Stimulated activated CD8-positive, alpha-beta memory T cell treated with anti-CD3 and anti-CD28 coated beads, Interleukin-15, amount 100 ng/mL, for 24 hours (primary cell): ENCODE measurements at regions not wholly inside any gene's neighbourhood (a gene's known extent, or its start where the extent isn't known, plus 50 kb on each side); places are given as distances from the start of the nearest gene placed in this dataset.

ENCODE experiments used
- DNase-seq: peaks from one replicate; pipeline ENCODE4 v3.0.0-alpha.2; 2020; ENCODE audit warnings: low read depth

DNA sequence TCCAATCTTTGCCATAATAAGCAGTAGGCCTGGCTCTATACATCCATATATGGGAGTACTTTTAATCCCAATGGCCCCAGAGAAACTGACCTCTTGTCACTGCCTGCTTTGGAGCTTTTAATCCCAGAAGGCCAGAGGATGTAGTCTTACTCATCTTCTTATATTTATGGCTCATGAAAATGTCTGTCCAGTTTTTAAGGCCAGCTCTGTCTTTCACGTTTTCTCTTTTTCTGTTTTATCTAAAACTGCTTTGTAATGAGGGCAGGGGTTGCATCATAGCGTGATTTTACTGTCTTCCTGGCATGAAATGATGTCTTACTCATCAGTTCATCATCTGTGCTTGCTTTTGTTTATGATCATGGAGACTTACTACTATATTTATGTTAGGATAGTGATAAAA is 1094.9 kb downstream of the MAT2B start:
- DNase-seq: no peak

DNA sequence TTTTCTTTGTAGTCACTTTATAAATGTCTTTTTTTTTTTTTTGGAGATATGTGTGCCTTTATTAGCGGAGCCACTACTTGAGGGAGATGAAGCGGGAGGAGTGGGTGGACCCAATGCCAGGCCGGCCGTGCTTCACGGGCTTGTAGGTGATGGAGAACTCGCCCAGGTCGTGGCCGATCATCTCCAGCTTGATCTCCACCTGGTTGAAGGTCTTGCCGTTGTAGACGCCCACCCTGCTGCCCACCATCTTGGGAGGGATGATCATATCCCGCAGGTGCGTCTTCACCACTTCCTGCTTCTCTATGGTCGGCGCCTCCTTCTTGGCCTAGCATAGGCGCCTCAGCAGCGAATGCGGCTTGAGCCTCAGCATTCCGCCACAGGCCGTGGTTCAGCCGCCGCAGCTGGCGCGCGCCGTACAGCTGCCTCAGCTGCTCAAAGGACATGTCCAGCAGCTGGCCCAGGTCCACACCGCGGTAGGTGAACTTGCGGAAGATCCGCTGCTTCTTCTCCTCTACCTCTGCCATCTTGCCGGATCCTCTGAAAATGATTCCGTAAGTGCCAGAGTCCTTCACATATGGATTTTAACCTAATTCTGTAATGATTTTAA is 1095.6 kb downstream of the MAT2B start:
- no peak for DNase-seq

DNA sequence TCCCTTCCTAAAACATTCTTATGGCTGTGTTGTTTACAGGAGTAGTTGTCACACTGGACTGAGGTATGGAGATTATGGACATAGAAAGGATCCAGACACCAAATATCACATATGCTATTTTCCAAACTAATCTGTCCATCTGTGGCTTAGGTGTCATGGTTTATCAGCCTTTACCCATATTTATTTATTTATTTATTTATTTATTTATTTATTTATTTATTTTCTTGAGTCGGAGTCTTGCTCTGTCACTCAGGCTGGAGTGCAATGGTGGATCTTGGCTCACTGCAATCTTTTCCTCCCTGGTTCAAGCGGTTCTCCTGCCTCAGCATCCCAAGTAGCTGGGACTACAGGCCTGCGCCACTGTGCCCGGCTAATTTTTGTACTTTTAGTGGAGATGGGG is 1103.1 kb downstream of the MAT2B start:
- DNase-seq: no peak

DNA sequence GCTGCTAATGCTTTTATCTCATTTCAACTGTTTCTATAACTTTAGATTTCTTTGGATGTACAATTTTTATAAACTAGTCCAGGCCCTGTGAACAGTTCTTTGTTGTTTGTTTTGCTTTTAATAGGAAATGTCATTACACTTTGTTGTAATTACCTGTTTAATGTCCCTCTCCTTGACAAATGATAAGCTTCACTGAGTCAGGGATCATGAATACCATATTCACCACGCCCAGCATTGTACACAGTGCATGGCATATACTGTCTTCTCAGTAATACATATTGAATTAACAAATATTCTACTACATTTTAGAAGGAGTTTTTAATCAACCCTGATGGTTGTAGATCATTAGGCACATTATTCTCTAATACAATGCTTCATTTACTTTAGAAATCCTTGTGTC is 1105.0 kb downstream of the MAT2B start:
- DNase-seq: no peak

DNA sequence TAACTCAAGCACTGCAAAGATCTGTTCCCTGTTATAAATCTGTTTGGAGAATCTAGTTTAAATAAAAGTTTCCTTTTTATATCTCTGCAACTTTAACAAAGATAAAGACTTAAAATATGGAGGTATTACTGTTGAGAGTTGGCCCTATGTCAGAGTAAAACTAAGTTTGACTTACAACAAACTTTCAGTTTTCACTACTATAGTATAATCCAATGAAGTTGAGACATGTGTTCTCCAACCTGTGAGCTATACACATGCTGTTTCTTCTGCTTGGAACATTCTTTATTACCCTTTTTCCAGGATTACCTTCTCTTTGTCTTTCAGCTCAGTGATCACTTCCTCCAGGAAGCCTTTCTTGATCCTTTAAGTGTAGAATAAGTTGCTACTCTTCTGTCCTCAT is 1109.3 kb downstream of the MAT2B start:
- no peak for DNase-seq

DNA sequence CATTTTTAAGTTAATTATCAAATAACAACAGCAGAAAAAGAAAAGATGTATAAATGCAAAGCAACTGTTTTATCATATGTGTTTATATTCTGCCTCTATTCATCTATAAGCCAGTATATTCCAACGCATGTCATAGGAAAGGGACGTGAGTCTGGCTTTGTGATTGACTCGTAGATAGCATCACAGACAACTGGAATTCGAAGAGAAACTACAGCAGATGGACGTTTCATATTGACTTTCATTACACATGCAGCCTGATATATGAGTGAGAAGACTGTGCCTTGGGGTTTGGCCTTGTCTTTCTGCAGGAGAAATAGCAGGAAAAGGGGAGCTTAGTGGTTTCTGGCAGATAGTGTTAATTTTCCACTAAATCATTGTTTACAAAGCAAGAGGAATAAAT is 1111.9 kb downstream of the MAT2B start:
- DNase-seq: no peak

DNA sequence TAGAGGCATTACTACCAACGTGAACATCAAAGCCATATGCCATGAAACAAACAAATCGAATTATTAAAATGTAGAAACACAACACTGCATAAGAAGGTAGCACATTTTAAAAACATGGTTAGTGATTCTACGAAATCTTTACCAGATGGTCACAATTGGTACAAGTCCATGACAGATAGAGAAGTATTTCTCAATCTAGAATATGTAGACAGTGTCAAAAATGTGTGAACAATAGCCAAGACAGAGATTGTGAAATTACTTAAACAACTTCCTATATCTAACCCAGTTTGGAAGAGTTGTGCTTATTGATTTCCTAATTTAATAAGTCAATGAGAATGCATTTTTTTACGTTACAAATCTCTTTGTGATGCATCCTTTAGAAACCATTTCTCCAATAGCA is 1121.6 kb downstream of the MAT2B start:
- no peak for DNase-seq

DNA sequence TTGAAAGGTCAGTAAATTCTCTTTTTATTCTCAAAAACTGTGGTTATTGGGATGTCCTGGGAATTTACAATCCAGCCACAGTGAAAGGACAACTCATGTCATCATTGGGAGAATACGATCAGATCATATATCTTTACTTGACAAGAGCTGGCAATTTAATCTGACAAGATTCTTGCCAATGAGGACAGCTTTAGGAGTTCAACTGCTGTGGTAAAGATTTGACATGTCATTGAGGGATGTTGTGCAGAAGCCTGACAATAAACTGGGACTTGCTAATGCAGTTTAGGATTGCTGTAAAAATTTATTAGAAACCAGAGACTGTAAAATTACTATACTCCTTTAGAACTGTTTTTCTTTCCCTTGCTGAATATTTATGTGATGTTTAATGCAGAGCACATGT is 1131.0 kb downstream of the MAT2B start:
- no peak for DNase-seq

DNA sequence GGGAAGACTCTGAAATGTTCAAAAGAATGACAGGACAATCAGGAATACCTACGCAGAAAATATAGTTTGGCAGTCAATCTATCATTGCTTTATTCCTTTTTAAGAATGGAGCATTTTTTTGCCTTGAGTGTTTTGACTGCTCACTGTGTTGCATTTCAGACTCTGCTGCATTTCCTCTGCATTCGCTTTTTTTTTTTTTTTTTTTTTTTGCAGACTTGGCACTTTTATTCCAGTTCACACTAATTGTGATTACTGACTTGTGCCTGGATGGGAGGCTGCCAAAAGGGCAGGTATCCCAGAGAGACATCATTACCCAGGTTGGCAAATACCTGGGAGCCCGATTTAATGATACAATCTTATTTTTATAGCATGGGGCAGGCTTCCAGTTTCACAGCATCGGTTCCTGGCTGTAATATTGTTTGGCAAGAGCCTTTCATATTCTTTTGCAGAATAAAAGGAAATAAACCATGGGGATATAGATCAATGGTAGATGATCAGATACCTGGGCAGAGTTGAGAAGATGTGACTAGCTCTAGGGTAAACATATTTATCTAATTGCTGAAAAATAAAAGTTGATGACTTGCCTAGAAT is 1132.6 kb downstream of the MAT2B start:
- no peak for DNase-seq

DNA sequence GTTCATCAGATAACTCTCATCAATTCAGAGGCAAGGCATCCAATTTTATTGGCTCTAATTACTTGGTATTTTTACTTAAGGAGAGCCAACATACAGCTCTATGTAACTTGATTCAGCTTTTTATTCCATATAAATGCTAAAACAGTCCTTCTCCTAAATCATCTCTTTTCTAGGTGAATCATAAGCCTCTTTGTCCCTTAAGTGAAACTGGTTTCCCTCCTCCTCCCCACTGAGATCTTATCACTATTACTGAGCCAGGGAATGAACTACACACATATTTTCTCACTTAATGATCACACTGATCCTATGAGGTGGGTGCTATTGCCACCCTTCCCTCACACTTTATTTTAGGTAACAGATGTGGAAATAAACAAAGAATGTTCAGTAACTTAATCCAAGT is 1143.8 kb downstream of the MAT2B start:
- no peak for DNase-seq

DNA sequence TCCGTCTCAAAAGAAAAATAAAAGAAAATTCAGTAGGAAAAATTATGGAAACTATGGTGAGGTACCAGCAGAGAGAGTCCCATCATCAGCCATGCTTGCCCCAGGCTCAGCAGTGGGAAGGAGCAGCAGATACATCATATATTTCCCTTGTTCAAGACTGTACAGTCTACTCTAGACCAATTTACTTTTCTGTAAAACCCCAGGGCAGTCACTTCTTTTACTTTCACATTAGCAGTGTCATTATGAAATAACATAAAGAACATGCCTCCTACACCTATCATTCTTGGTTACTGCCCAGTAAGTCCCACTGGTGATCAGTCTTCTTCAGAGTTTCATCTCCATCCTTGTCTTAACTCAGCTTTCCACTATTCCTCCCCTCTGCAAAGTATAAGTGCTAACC is 1145.0 kb downstream of the MAT2B start:
- DNase-seq: no peak

DNA sequence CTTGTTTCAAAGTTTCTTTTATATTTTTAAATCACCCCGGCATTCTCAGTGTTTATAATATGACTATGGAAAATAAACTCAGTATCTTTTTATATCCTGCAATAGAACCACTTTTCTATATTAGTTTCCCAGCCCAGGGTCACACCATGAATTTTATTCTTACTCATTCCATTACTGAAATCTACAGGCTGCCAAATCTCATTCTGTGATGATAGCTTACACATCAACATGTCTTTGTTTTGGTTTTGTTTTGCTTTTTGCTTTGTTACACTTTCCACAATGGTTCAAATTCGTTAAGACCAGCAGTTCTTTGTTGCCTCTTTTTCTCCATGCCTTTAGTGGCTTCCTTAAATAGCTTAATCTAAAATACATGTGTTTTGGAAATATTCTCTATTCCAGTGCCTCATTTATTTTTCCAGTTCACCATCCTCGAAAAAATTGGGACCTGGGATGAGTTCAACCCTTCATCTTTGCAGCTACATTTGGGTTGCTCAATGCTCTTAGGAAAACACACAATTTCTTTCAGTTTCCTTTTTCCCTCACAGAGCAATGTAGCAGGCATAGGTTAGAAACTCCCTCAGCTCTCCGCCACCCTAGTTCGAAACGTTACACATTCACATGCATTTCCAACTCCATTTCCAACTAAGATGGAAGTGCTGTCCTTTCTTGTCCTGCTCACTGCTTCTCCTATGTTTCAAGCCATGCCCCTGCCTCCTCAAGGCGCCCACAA is 1146.3 kb downstream of the MAT2B start:
- DNase-seq: no peak

DNA sequence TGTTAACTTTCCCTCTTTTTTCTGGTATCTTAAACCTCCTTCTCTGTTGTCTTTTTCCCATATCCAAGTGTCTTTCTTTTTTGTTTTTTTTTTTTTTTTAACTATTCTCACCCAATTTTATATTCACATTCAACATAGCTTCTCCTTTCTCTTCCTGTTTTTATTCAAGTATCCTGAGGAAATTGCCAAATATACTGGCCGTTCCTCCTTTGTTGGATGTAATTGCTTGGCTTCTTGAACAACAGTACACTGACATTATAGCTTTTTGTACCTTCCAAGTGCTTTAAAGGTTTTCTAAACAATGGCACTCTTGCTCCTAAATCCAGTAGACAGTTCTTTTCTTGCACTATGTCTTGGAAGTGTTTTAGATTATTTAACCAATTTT is 1146.8 kb downstream of the MAT2B start:
- DNase-seq: no peak

DNA sequence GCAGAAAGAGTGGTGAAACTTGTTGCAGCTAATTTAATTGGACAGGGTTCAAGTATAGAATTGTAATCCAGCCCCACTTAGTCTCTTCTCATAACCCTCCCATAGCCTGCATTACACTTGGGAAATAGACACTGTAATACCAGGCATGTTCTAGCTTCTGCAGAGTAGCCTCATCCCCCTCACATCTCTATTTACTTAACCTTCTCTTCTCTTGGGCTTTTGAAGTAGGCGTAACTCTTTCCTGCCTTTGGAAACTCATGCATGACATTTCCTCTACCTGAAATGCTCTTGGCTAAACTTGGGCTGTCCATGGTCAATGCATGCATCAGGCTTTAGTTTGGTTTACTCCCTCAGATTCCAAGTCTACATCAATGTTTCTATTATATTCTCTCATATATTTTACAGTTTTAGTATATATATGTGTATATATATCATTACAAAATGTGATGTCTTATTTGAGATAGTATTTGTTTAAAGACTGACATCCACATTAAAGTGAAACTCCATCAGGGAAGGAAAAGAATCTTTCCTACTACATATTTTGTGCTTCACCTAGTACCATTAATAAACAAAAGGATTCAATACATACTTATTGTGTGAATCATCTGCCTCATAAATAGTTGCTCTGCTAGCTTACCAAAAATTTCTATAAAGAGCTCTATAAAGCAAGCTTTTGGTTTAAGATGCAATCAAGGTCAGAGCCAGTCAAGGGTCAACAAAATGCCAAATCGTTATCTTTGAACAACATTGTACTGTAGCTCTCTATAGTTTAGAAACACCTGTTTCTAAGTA is 1158.0 kb downstream of the MAT2B start:
- DNase-seq: no peak

DNA sequence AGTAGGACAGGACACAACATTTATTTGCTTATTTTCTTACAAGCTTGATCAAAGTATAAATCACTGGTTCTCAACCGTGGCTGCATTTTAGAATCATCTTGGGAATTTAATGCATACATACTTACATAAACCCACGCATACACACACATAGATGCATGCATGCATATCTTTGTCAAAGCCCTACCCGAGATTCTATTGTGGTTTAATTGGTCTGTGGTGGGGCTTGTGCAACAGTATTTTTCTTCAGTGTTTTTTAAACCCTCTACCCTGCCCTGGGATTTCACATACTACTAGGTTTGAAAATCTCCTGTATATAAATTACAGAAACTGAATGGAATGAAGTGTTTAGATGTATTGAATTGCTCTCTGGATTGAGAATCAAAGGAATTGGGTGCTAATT is 1166.2 kb downstream of the MAT2B start:
- DNase-seq: no peak

DNA sequence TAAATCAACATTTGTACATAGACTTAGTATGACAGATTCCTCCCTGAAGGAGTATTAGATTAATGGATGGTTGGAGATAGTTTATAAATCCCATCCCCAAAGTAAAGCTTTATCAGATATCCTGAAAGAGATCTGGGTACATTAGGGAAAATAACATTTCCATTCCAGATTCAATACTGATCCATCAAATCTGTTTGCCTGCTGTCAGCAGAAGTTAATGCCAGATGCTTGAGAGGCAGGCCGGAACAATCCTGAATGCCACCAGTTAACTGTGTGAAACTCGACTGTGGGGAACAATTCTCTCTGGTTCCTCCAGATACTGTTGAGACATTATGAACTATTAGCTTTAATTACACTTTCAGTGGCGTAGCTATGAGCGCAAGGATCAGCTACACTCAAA is 1166.8 kb downstream of the MAT2B start:
- no peak for DNase-seq

DNA sequence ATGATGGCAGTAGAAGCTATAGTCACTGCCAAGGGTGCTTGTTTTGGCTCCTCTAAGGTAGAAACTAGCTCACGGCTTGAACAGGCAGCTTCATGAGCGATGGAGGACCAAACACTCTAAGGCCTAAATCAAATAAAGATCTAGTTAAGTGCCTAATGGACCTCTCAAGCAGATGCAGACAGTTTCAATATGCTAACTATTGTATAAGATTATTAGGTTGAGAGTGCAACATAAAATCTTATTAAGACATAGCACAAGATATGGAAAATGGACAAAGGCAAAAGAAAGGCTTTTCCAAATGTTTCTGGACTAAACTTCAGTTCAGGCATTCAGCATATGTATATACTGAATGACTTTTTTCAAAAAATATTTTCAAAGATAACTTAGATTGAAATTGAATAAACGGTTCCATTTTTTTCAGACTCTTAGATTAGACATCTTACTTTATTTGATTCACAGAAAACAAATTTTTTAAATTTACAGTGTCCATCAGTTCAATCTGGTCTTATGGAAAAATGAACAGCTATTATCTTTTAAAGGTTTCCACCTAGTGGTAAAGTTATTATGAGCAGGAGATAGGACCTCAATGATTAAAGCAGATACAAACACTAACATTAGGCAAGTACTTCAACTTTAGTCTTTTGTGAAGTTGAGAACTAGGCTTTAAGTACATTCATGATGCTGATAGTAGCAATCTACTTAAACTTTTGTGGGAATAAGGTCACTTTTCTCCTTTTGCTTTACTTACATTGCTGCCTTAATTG is 1167.7 kb downstream of the MAT2B start:
- DNase-seq: no peak

DNA sequence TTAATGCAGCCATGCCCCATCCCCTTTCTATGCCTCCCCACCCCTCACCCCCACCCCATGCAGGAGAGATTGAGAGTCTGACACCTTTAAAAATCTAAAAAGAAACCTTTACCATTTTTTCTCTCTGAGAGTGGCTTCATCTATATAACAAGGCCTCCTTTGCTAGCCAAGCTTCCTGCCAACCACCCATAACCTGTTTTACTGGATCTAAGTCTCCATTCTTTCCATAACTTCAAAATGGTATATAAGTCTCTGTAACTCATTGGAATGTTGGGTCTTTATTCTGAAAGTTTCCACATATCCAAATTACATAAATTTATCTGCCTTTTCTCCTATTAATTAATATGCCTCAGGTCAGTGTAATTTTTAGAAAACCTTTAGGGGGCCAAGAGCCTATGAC is 1174.0 kb downstream of the MAT2B start:
- DNase-seq: no peak

DNA sequence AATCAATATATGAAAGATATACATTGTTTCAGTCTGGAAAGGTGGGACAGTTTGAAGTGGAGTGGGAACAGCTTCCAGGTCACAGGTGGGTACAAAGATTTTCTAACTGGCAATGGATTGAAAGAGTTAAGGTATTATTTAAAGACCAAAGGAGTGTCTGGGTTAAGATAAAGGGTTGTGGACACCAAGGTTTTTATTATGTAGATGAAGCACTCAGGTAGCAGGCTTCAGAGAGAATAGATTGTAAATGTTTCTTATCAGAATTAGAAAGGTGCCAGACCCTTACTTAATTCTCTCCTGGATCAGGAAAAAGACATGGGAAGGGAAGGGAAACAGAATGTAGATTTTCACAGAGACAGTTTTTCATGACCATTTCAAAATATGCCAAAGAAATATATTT is 1174.8 kb downstream of the MAT2B start:
- DNase-seq: no peak

DNA sequence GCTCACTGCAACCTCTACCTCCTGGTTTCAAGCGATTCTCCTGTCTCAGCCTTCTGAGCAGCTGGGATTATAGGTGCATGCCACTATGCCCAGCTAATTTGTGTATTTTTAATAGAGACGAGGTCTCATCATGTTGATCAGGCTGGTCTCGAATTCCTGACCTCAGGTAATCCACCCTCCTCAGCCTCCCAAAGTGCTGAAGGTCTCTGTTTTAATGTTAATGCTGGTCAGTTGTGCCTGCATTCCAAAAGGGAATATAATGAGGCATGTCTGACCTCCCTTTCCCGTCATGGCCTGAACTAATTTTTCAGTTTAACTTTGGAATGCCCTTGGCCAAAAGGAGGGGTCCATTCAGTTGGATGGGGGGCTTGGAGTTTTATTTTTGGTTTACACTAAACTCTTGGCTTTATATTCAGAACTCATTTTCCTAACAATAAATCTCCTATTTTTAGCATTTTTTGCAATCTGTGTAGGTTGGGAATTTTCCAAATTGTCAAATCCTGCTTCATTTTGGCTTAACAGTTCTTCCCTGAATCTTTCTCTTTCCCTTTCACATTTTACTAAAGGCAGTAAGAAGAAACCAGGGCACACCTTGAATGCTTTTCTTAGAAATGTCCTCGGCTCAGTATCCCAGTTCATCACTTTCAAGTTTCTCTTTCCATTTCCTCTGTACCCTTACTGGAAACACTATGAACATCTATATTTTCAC is 1175.5 kb downstream of the MAT2B start:
- DNase-seq: no peak

DNA sequence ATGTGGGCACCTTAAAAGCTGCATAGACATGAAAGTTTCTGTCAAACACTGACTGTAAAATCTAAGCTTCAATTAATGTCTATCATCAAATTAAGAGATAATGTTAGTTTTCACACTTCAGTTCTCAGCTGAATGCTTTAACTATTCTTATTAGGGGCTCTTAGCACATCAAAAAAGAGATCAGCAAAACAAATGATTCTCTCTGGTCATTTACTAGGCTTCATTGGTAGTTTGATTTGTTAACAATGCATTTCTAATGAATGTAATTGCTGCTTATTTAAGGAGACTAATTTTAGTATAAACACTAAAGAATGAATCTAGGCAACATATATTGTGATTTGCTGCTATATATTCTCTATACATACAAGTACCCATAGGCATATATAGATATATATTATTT is 1182.0 kb downstream of the MAT2B start:
- no peak for DNase-seq

DNA sequence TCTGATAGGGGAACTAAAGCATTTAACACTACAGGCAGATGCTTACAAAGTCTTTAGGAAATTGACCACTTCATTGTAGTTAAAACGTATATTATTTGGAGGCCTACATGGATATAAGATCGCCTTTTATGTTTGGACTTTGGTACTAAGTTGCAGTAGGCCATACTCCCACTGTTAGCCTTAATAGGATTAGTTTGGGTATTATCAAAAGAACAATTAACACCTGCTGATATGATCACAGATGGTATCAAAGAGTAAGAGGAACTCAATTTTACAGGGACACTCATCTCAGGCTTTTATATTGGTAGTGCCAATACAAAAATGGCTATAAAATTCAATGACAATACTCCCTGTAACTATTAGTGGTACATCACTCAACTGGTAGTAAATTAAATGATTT is 1183.0 kb downstream of the MAT2B start:
- no peak for DNase-seq
